Nucleus accumbens (tissue), 56 donors: ENCODE measurements at regions not wholly inside any gene's neighbourhood (a gene's known extent, or its start where the extent isn't known, plus 50 kb on each side); places are given as distances from the start of the nearest gene placed in this dataset.

Source experiments
- DNase-seq, 56 donors: peaks; one replicate each; lab custom pipeline; 2025; lab: John Stamatoyannopoulos, UW

DNA sequence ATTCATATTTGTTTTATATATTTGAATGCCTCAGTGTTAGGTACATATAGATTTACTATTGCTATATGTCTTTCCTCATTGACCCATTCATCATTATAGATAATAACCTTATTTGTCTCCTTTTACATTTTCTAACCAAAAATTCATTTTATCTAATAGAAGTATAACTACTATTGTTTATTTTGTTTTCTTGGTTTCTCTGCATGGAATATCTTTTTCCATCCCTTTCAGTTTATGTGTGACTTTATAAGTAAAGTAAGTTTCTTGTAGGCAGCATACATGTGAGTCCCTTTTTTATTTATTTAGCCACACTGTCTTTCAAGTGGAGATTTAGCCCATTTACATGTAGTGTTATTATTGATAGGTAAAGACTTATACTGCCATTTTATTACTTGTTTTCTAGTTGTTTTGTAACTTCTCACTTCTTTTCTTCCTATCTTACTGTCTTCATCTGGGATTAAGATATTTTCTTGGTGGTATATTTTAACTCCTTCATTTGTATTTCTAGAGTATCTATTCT, 572.0 kb upstream of the MAN1A1 start:
- no peak for DNase-seq

DNA sequence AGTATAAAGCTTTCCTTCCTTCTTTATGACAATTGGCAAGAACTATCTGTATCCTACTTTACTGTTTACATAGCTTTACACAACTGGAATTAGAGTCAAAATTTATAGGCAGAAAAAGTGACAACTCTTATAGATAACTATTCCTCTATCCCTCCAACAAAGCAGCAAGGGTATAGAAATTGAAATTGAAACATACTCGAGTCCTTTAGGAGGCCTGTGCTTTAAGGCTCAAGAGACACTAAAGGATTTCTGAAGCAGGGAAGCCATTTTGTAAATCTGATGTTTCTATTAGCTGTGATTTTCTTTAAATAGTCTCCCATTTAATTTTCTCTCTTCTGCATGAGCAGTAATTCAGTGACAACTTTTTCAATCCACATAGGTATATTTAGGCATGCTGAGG, 567.6 kb upstream of the MAN1A1 start:
- DNase-seq: no peak

- DNase-seq: no peak
Observed at GRCh38 chr6:119915971-119916370, 566.4 kb upstream of the MAN1A1 start.

- DNase-seq: no peak
Observed at GRCh38 chr6:119908157-119908556, 558.6 kb upstream of the MAN1A1 start.

DNA sequence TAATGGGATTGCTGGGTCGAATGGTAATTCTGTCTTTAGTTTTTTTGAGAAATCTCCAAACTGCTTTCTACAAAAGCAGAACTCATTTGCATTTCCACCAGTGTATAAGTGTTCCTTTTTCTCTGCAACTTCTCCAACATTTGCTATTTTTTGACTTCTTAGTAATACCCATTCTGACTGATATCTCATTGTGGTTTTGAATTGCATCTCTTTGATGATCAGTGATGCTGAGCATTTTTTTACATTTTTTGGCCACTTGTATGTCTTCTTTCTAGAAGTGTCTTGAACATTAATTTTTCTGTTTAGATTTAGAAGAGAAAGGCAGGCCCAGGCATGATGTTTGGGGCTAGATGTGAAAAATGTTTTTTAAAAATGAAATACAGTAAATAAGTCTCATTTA, 553.1 kb upstream of the MAN1A1 start:
- DNase-seq: no peak

DNA sequence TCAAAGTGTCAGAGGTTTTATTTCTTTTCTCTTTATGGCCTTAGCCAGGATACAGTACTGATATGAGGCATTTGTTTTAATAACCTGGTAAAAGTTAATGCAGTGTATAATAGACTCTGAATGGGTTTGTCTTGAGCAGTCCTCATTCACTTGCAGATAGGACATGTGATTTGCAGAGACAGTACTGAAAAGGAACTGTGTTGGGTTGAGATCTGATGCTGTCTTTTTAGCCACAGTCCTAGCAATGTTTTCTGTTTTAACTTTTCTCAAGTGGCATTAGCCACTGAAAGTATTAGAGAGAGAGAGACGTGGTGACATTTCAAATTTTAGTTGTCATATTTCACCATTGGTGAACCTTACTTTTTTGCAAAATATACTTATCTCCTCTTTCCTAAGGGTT, 547.2 kb upstream of the MAN1A1 start:
- no peak for DNase-seq

DNA sequence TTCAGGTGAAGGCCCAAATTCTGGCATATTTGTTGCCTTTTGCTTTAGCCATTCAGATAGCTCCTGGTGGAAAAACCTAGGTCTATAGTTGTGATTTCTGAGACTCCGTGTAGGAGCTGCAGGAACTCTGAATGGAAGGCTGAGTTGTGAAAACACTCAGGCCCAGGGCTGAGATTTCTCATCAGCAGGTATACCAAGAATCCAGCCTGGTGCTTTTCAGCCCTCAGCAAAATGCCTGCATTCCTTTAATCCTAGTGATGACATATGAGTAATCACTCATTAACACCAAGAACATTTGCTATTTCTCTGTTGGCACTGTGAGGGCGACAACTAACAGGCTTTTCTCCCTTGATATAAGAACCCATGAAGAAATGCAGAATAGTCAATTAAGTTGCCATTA, 546.1 kb upstream of the MAN1A1 start:
- no peak for DNase-seq

- no peak for DNase-seq
Observed at GRCh38 chr6:119894811-119895210, 545.2 kb upstream of the MAN1A1 start.

GRCh38 chr6:119891644-119892043, 542.1 kb upstream of the MAN1A1 start:
- DNase-seq: no peak

DNA sequence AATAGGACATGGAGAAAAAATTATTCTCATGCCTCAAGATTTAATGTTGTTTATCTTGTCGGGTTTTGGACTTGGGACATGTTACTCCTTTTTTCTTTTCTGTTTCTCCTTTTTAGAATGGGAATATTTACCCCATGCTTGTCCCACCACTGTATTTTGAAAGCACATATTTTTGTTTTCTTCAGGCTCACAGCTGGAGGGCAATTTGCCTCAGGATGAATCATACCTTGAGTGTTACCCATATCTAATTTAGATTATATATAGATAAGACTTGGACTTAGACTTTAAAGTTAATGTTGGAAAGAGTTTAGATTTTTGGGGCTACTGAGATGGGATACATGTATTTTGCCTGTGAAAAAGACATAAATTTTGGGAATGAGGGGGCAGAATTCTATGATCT, 541.6 kb upstream of the MAN1A1 start:
- no peak for DNase-seq

GRCh38 chr6:119890470-119890869, 540.9 kb upstream of the MAN1A1 start:
- no peak for DNase-seq

GRCh38 chr6:119887666-119888065, 538.1 kb upstream of the MAN1A1 start:
- no peak for DNase-seq

DNA sequence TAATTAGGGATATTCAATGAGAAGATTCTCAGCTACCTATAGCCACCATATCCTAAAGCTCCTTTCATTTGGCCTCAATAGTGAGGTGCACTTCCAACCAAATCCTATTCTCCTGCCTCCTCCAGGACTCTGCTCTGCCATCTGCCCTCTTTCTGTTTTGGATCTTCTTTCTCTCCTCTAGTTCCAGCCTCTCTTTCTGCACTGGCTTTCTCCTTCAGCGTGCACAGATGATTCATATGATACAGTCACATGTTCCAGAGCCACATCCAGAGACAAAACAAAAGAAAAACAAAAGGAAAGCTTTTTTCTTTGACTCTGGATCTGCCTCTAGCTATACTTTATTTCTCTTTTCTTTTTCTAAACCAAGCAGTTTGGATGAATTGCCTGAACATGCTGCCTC, 531.9 kb upstream of the MAN1A1 start:
- DNase-seq: no peak

GRCh38 chr6:119880840-119881239, 531.3 kb upstream of the MAN1A1 start:
- no peak for DNase-seq

- no peak for DNase-seq
Observed at GRCh38 chr6:119879731-119880130, 530.2 kb upstream of the MAN1A1 start.

DNA sequence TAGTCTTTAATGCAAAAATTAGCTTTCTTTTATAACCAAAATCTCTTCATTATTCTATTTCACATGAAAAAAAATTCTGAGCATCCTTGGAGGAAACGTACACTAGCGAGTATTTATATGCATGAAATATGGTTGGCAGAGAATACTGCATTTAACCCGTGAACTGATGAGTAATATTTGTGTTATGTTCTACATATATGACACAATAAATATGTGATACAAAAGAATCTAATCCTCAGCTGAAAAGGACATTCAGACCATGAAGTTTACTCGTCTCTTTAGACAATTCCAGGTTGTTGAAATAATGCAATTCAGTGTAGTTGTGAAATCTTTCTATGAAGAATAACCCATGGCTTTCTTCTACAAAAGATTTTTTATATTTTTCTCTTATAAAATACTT, 524.8 kb upstream of the MAN1A1 start:
- DNase-seq: no peak

DNA sequence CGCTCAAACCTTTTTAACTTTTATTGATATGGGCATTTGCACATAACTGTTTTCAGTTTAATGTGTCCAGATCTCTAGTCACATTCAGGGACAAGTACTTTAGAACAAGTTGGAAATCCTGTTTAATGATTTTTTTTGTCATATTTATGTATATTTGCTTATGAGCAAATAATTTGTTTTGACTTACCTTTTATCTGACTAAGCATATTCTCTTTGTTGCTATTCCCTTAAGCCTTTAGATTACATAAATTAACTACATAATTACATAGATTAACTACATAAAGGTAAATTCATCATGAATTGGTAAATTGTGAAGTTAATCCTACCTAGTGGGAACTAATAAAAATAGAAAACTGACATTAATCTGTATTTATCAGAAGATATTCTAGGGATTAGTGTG, 523.5 kb upstream of the MAN1A1 start:
- no peak for DNase-seq

DNA sequence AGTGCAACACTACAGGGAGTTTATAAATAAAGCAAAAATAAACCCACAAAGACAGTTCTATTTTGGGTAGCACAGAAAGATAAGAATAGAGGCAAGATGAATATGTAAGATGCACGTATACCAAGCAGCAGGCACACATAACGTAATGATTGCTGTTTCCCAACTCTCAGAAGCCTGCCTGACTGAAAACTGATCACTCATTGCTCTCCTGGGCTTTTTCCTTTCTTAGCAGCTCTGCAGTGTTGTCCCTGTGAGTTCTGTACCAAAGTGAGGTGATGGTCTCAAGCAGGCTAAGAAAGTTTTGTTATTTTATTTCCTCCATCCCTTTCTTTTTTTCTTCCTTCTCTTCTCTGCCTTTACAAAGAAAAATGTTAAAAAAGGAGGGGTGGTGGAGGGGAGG, 522.0 kb upstream of the MAN1A1 start:
- no peak for DNase-seq

GRCh38 chr6:119865466-119866350, 516.1 kb upstream of the MAN1A1 start:
- no peak for DNase-seq

- DNase-seq: no peak
Observed at GRCh38 chr6:119862719-119863118, 513.2 kb upstream of the MAN1A1 start.

DNA sequence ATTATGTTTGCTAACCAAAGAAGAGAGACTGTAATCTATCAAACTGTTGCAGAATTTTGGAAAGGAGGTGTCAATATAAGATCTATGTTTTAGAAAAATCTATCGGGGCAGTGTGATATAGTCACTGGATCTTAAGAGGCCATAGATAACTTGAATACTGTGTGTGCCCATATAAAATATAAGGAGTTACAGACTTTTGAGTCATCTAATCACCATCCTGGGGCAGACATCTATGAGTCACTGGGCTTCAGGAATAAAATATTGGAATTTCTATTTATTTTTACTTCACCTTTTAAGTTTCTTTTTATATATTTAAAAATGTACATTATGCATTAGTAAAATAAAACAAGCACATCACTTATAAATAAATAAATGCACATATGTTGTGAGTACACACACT, 509.3 kb upstream of the MAN1A1 start:
- no peak for DNase-seq

GRCh38 chr6:119856136-119856535, 506.6 kb upstream of the MAN1A1 start:
- no peak for DNase-seq

DNA sequence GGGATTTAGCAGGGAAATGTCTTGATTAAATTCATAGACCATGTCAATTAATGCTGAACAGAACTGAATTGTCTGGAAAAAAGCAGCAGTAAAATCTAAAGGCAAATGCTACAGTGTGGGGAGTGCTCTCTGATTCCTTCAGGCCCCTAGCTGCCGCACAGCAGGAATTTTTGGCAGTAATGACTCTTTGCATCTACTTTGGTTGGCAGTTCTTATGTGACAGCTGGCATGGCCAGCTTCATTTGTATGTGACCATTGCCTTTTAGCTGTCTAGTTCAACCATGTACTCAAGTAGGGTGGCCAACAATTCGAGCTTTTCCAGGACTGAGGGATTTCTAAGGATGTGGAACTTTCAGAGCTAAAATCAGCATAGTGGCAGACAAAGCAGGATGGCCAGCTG, 499.1 kb upstream of the MAN1A1 start:
- no peak for DNase-seq
